SK-N-SH (cell line): ENCODE measurements at regions not wholly inside any gene's neighbourhood (a gene's known extent, or its start where the extent isn't known, plus 50 kb on each side); places are given as distances from the start of the nearest gene placed in this dataset.
A peak's percentile ranks its signal among the peaks of the same experiment; 100 is the strongest.

Source experiments
- CTCF ChIA-PET: fragments of 300-600, 350-600 bp; formaldehyde crosslinking; extraction: SDS; loops from one replicate; lab custom pipeline; 2021; lab: Yijun Ruan, JAX
- POLR2A ChIA-PET: fragments of 350-600 bp; sonication (Branson Sonifier 250); formaldehyde crosslinking; extraction: SDS; loops from one replicate; lab custom pipeline; 2020; ENCODE audit warnings: antibody characterized with exemption, inconsistent platforms; lab: Yijun Ruan, JAX
- DNase-seq: peaks from one replicate; pipeline ENCODE4 v3.0.0; 2012
- H2AFZ ChIP-seq: fragments of 200-600 bp; sonication (generic); 2 replicates; pipeline ENCODE4 v1.8.1; 2016; ENCODE audit warnings: antibody characterized with exemption, mild to moderate bottlenecking, low read depth
- H3F3A ChIP-seq: fragments of 200-600 bp; sonication (generic); replicated peaks from 2 replicates; pipeline ENCODE3; 2016; ENCODE audit warnings: antibody characterized with exemption, mild to moderate bottlenecking; ENCODE audit not compliant: insufficient read depth
- H3K27ac ChIP-seq, 2 experiments: fragments of 200-500 bp in 1 of 2; fragments of 200-600 bp in 1 of 2; sonication (Bioruptor generic) in 1 of 2; sonication (generic), shearing (Covaris generic) in 1 of 2; 2 replicates each; pipeline versions ENCODE4 v1.5.1 to v1.6.1; 2014 to 2016; ENCODE audit warnings: low read depth in 2 of 2, inconsistent platforms in 1 of 2, low read length in 1 of 2, mild to moderate bottlenecking in 1 of 2, mixed read lengths in 1 of 2
- H3K27me3 ChIP-seq: fragments of 200-600 bp; sonication (generic), shearing (Covaris generic); 2 replicates; pipeline ENCODE4 v1.6.1; 2016; ENCODE audit warnings: mixed run types; ENCODE audit not compliant: insufficient read depth
- H3K36me3 ChIP-seq, 2 experiments: fragments of 200-500 bp in 1 of 2; fragments of 200-600 bp in 1 of 2; sonication (Bioruptor generic) in 1 of 2; sonication (generic) in 1 of 2; replicated peaks in 1 of 2; 2 replicates each; pipeline versions ENCODE3 to v1.5.1; 2014 to 2016; ENCODE audit warnings: low read length in 1 of 2, mild to moderate bottlenecking in 1 of 2; ENCODE audit not compliant: insufficient read depth in 2 of 2, control insufficient read depth in 1 of 2
- H3K4me1 ChIP-seq, 2 experiments: fragments of 200-500 bp in 1 of 2; fragments of 200-600 bp in 1 of 2; sonication (Bioruptor generic) in 1 of 2; sonication (generic), shearing (Covaris generic) in 1 of 2; 2 replicates each; pipeline versions ENCODE4 v1.5.1 to v1.6.1; 2014 to 2016; ENCODE audit warnings: low read depth in 1 of 2, low read length in 1 of 2, mixed run types in 1 of 2; ENCODE audit not compliant: insufficient read depth in 2 of 2, control insufficient read depth in 1 of 2
- H3K4me2 ChIP-seq: fragments of 200-600 bp; sonication (generic), shearing (Covaris generic); 2 replicates; pipeline ENCODE4 v1.6.1; 2017; ENCODE audit warnings: mixed run types
- H3K4me3 ChIP-seq, 2 experiments: fragments of 200-500 bp in 1 of 2; fragments of 200-600 bp in 1 of 2; sonication (Bioruptor generic) in 1 of 2; sonication (generic), shearing (Covaris generic) in 1 of 2; 2 replicates each; pipeline versions ENCODE4 v1.5.1 to v1.8.1; 2014 to 2016; ENCODE audit warnings: low read depth in 2 of 2, inconsistent platforms in 1 of 2, low read length in 1 of 2, mild to moderate bottlenecking in 1 of 2, mixed read lengths in 1 of 2, moderate library complexity in 1 of 2
- H3K79me2 ChIP-seq: fragments of 200-600 bp; sonication (generic); 2 replicates; pipeline ENCODE4 v1.8.1; 2017; ENCODE audit warnings: mild to moderate bottlenecking; ENCODE audit not compliant: insufficient read depth
- H3K9ac ChIP-seq: fragments of 200-600 bp; sonication (generic); 2 replicates; pipeline ENCODE4 v1.6.1; 2017; ENCODE audit warnings: mixed run types
- H3K9me2 ChIP-seq: fragments of 200-600 bp; sonication (generic); 2 replicates; pipeline ENCODE4 v1.6.1; 2017; ENCODE audit warnings: mixed run types
- H3K9me3 ChIP-seq: fragments of 200-600 bp; sonication (generic); 2 replicates; pipeline ENCODE4 v1.6.1; 2017; ENCODE audit warnings: mixed run types, mild to moderate bottlenecking, moderate library complexity
- H4K20me1 ChIP-seq: fragments of 200-600 bp; sonication (generic); 2 replicates; pipeline ENCODE4 v1.6.1; 2017; ENCODE audit warnings: mild to moderate bottlenecking, mixed run types; ENCODE audit not compliant: insufficient read depth
- ELF1 ChIP-seq: IDR thresholded peaks from 2 replicates; pipeline ENCODE4 v1.4.0; 2012
- FOSL2 ChIP-seq: IDR thresholded peaks from 2 replicates; pipeline ENCODE4 v1.4.0; 2012; ENCODE audit warnings: low read depth, mild to moderate bottlenecking, moderate library complexity, borderline replicate concordance
- FOXJ3 ChIP-seq: sonication (generic); formaldehyde crosslinking; IDR thresholded peaks from 2 replicates; pipeline ENCODE4 v1.5.1; 2020; ENCODE audit warnings: mild to moderate bottlenecking, missing genetic modification reagents
- GABPA ChIP-seq: IDR thresholded peaks from 2 replicates; pipeline ENCODE4 v1.4.0; 2012; ENCODE audit warnings: low read depth, mild to moderate bottlenecking
- GATA2 ChIP-seq: sonication (generic); formaldehyde crosslinking; IDR thresholded peaks from 2 replicates; pipeline ENCODE4 v1.5.0; 2020; ENCODE audit warnings: mild to moderate bottlenecking, missing genetic modification reagents
- JUND ChIP-seq: IDR thresholded peaks from 2 replicates; pipeline ENCODE4 v1.4.0; 2012
- POLR2AphosphoS5 ChIP-seq: IDR thresholded peaks from 2 replicates; pipeline ENCODE4 v1.6.1; 2012; ENCODE audit warnings: low read depth, low read length
- SMC3 ChIP-seq: IDR thresholded peaks from 2 replicates; pipeline ENCODE4 v1.6.1; 2012; ENCODE audit warnings: low read depth, low read length, improper control_type of control experiment
- TCF12 ChIP-seq: IDR thresholded peaks from 2 replicates; pipeline ENCODE4 v1.4.0; 2012
- YY1 ChIP-seq: IDR thresholded peaks from 2 replicates; pipeline ENCODE4 v1.4.0; 2012; ENCODE audit warnings: low read depth, mild to moderate bottlenecking
- WGBS: methylation state at CpG from one replicate; pipeline ENCODE4 v1.1.6; 2017; ENCODE audit warnings: low lambda C conversion rate; 5-methylcytosine and 5-hydroxymethylcytosine counted together
- TF ChIP-seq, protein P1 (sequence below): fragments of 150-350 bp; IDR thresholded peaks from 2 replicates; pipeline ENCODE4 v1.6.1; 2016; ENCODE audit warnings: mild to moderate bottlenecking, low read depth, low read length
- TF ChIP-seq, protein P2 (sequence below): IDR thresholded peaks from 2 replicates; pipeline ENCODE4 v1.4.0; 2012; ENCODE audit warnings: low read depth, borderline replicate concordance
- TF ChIP-seq, protein P3 (sequence below): fragments of 200-600 bp; sonication (generic); IDR thresholded peaks from 2 replicates; pipeline ENCODE4 v1.6.1; 2017; ENCODE audit warnings: antibody characterized with exemption, mild to moderate bottlenecking, moderate library complexity

DNA sequence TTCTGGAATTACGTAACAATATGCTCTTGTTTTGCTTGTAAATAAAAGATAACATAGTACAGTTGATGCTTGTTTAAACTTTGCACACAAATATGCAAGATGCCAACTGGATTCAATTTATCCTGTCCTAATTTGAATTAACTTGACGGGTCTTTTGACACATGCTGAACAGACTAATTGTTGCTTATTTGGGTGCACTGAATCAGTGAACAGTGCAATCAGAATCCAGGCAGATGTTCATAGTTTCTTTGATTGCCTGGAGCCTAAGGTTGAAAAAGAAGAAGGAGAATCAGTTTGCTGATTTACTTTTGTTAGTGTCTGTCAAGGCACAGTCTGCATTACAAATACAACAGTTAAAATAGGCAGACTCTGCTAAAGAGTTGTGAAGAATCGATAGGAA, 307.9 kb downstream of the COL11A1 start:
- Histone ChIP-seq H3K4me3 (no peak overlapping the region), H3K79me2 (no peaks in the 10 kb centered on the region), H3F3A (peaks cover 4% of the 10 kb centered on the region), H3K27ac (no peak overlapping the region), H3K9me3 (no peaks in the 10 kb centered on the region), H3K4me2 (no peak overlapping the region), H3K4me1 (no peaks in the 10 kb centered on the region; a peak in 1 of 4 replicates), H3K36me3 (no peaks in the 10 kb centered on the region), H3K9ac (no peak overlapping the region), H3K9me2 (no peaks in the 10 kb centered on the region), H4K20me1 (no peaks in the 10 kb centered on the region), H2AFZ (no peak overlapping the region), H3K27me3 (no peaks in the 10 kb centered on the region)
- TF ChIP-seq GATA2: no peak
- TF ChIP-seq TCF12: no peak
- ChIA-PET CTCF (no interaction called here), POLR2A (no interaction called here)
- no peak for DNase-seq
- WGBS: 73% methylated on average over 3 of the region's 3 CpGs

DNA sequence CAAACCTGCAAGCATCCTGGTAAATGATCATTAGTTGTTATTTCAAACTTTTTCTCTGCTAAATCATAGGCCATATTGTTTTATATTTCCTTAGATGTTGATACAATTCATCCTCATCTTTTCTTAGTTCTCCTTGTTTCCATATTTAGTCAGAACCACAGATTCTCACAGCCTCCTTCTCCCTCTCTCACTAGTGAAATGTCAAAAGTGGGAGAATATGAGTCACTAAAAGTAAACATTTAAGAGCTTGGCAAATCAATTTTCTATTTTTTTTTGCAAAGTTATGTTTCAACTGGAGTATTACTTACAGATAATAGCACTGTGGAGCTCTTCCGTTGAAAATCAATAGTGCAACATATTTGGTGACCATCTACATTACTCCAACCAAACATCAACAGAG, 308.8 kb downstream of the COL11A1 start:
- Histone ChIP-seq H4K20me1 (no peaks in the 10 kb centered on the region), H3K9me3 (no peaks in the 10 kb centered on the region), H3K79me2 (no peaks in the 10 kb centered on the region), H3K4me3 (no peak overlapping the region), H3K9ac (no peak overlapping the region), H3K4me2 (no peak overlapping the region), H3K36me3 (no peaks in the 10 kb centered on the region), H3K27me3 (no peaks in the 10 kb centered on the region), H2AFZ (no peak overlapping the region), H3K27ac (peak overlapping the region in 1 of 2 experiments; percentile 22; a peak in 1 of 4 replicates), H3K4me1 (no peaks in the 10 kb centered on the region; a peak in 1 of 4 replicates), H3K9me2 (no peaks in the 10 kb centered on the region), H3F3A (peaks cover 4% of the 10 kb centered on the region)
- ChIA-PET POLR2A (no interaction called here), CTCF (interaction anchor here (0.6 to 1.1 kb wide), 2 partner anchors 169 to 652 kb away, joined by 3 read pairs; no protein-coding TSS in a partner anchor)
- WGBS: 63% methylated on average over 1 of the region's 1 CpG
- DNase-seq: no peak
- TF ChIP-seq GABPA (no peak), SMC3 (no peak), JUND (no peak), FOXJ3 (CRISPR knock-in tag) (no peak), ELF1 (no peak), YY1 (no peak), POLR2AphosphoS5 (no peak), FOSL2 (no peak)
- TF ChIP-seq, protein P1, sequence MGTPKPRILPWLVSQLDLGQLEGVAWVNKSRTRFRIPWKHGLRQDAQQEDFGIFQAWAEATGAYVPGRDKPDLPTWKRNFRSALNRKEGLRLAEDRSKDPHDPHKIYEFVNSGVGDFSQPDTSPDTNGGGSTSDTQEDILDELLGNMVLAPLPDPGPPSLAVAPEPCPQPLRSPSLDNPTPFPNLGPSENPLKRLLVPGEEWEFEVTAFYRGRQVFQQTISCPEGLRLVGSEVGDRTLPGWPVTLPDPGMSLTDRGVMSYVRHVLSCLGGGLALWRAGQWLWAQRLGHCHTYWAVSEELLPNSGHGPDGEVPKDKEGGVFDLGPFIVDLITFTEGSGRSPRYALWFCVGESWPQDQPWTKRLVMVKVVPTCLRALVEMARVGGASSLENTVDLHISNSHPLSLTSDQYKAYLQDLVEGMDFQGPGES: no peak
- TF ChIP-seq, protein P2, sequence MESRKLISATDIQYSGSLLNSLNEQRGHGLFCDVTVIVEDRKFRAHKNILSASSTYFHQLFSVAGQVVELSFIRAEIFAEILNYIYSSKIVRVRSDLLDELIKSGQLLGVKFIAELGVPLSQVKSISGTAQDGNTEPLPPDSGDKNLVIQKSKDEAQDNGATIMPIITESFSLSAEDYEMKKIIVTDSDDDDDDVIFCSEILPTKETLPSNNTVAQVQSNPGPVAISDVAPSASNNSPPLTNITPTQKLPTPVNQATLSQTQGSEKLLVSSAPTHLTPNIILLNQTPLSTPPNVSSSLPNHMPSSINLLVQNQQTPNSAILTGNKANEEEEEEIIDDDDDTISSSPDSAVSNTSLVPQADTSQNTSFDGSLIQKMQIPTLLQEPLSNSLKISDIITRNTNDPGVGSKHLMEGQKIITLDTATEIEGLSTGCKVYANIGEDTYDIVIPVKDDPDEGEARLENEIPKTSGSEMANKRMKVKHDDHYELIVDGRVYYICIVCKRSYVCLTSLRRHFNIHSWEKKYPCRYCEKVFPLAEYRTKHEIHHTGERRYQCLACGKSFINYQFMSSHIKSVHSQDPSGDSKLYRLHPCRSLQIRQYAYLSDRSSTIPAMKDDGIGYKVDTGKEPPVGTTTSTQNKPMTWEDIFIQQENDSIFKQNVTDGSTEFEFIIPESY: no peak
- TF ChIP-seq, protein P3, sequence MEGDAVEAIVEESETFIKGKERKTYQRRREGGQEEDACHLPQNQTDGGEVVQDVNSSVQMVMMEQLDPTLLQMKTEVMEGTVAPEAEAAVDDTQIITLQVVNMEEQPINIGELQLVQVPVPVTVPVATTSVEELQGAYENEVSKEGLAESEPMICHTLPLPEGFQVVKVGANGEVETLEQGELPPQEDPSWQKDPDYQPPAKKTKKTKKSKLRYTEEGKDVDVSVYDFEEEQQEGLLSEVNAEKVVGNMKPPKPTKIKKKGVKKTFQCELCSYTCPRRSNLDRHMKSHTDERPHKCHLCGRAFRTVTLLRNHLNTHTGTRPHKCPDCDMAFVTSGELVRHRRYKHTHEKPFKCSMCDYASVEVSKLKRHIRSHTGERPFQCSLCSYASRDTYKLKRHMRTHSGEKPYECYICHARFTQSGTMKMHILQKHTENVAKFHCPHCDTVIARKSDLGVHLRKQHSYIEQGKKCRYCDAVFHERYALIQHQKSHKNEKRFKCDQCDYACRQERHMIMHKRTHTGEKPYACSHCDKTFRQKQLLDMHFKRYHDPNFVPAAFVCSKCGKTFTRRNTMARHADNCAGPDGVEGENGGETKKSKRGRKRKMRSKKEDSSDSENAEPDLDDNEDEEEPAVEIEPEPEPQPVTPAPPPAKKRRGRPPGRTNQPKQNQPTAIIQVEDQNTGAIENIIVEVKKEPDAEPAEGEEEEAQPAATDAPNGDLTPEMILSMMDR: no peak
